Panc1 (cell line): ENCODE measurements at regions not wholly inside any gene's neighbourhood (a gene's known extent, or its start where the extent isn't known, plus 50 kb on each side); places are given as distances from the start of the nearest gene placed in this dataset.

Source experiments
- ATAC-seq: fragments of 200-7000 bp; cut with Tn5 transposase; 2 replicates; pipeline ENCODE4 v1.9.1; 2020; ENCODE audit warnings: mild to moderate bottlenecking, moderate library complexity
- BruUV-seq: library from RNA; stranded (reverse); fragments of 400-500 nt; replicated peaks from 2 replicates; lab custom pipeline; 2021; lab: Mats Ljungman, UMichigan
- CTCF ChIA-PET: fragments of 300-600 bp; sonication (Branson Sonifier 250); formaldehyde crosslinking; loops from one replicate; lab custom pipeline; 2022; ENCODE audit warnings: antibody characterized with exemption; lab: Charles Lee
- POLR2A ChIA-PET: fragments of 300-600 bp; sonication (Branson Sonifier 250); formaldehyde crosslinking; loops from one replicate; lab custom pipeline; 2022; ENCODE audit warnings: antibody characterized with exemption; lab: Charles Lee
- DNase-seq: peaks from one replicate; pipeline ENCODE4 v3.0.0-alpha.2; 2010; ENCODE audit warnings: low read depth, low spot score
- H3K27ac ChIP-seq: 2 replicates; pipeline ENCODE4 v1.5.1; 2011; ENCODE audit warnings: mild to moderate bottlenecking, low read length, inconsistent platforms
- H3K27me3 ChIP-seq: fragments of 200-500 bp; sonication (Bioruptor generic); 2 replicates; pipeline ENCODE4 v1.6.0; 2014; ENCODE audit warnings: low read length, inconsistent platforms; ENCODE audit not compliant: control insufficient read depth, insufficient read depth
- H3K36me3 ChIP-seq: fragments of 200-500 bp; sonication (Bioruptor generic); 2 replicates; pipeline ENCODE4 v1.5.1; 2014; ENCODE audit warnings: inconsistent platforms, mild to moderate bottlenecking, low read length, moderate library complexity; ENCODE audit not compliant: control insufficient read depth, insufficient read depth
- H3K4me1 ChIP-seq: 2 replicates; pipeline ENCODE4 v1.5.1; 2011; ENCODE audit warnings: inconsistent platforms, mild to moderate bottlenecking, low read length, moderate library complexity; ENCODE audit not compliant: control insufficient read depth, insufficient read depth
- H3K4me3 ChIP-seq, 2 experiments: 2 replicates each; pipeline ENCODE4 v1.5.1; 2011 to 2012; ENCODE audit warnings: low read depth in 2 of 2, low read length in 2 of 2, mild to moderate bottlenecking in 2 of 2, inconsistent platforms in 1 of 2, moderate library complexity in 1 of 2
- H3K9me3 ChIP-seq: fragments of 200-500 bp; sonication (Bioruptor generic); 2 replicates; pipeline ENCODE4 v1.5.1; 2014; ENCODE audit warnings: low read depth, mild to moderate bottlenecking, inconsistent platforms, low read length, moderate library complexity; ENCODE audit not compliant: control insufficient read depth, insufficient read depth
- POLR2AphosphoS5 ChIP-seq: IDR thresholded peaks from 2 replicates; pipeline ENCODE4 v1.6.1; 2012; ENCODE audit warnings: mild to moderate bottlenecking, low read depth, low read length, moderate library complexity
- REST ChIP-seq, 2 experiments: IDR thresholded peaks; 2 replicates each; pipeline ENCODE4 v1.6.1; 2011 to 2012; ENCODE audit warnings: low read depth in 2 of 2, control low read depth in 1 of 2, low read length in 1 of 2, mild to moderate bottlenecking in 1 of 2, moderate library complexity in 1 of 2; ENCODE audit not compliant: insufficient read depth in 1 of 2
- SIN3A ChIP-seq: IDR thresholded peaks from 2 replicates; pipeline ENCODE4 v1.6.1; 2012; ENCODE audit warnings: low read depth, mild to moderate bottlenecking, low read length, moderate library complexity, borderline replicate concordance; ENCODE audit not compliant: insufficient read depth
- TCF7L2 ChIP-seq: IDR thresholded peaks from 2 replicates; pipeline ENCODE4 v1.6.1; 2011; ENCODE audit warnings: mild to moderate bottlenecking, low read depth, low read length, inconsistent platforms
- in situ Hi-C: cut with HindIII; loops from 2 replicates; pipeline ENCODE4 v1.10.0; 2016; ENCODE audit warnings: low sequenced_read_pairs, low pct_unique_long_range_greater_than_20kb
- intact Hi-C: fragments of 100-400 bp; cut with micrococcal nuclease; formaldehyde crosslinking; loops from one replicate; pipeline ENCODE4 v1.10.0; 2022; ENCODE audit not compliant: unreplicated experiment
- TF ChIP-seq, protein P1 (sequence below): fragments of 450-650 bp; IDR thresholded peaks from 2 replicates; pipeline ENCODE4 v1.5.1; 2017; ENCODE audit warnings: mild to moderate bottlenecking

- H3K4me3 ChIP-seq, result no peak overlapping the region
- no peak for DNase-seq
- in situ Hi-C loops (no loop called here), intact Hi-C loops (no loop called here)
- no peak overlapping the region for H3K27ac ChIP-seq
- ATAC-seq, result no peak
- H3K27me3 ChIP-seq, result no peaks in the 10 kb centered on the region; the same call in 1 of the 2 replicates
- no TSS peak for BruUV-seq
- no peaks in the 10 kb centered on the region for H3K9me3 ChIP-seq
- TF ChIP-seq REST (IDR thresholded peaks at IDR 0.05; ENCODE audit: insufficient read depth in 1 of 2, low read depth in 2 of 2, low read length in 1 of 2) (no peak), TCF7L2 (no peak)
- H3K4me1 ChIP-seq, result no peaks in the 10 kb centered on the region
- H3K36me3 ChIP-seq, result no peaks in the 10 kb centered on the region
- ChIA-PET CTCF (no interaction called here), POLR2A (interaction anchor here (0.6 kb wide), 1 partner anchor 294 kb away, joined by 3 read pairs; no protein-coding TSS in a partner anchor)
Observed at GRCh38 chr1:29392036-29392435, 155.7 kb downstream of the PTPRU start.

- POLR2A ChIA-PET, result no interaction called here
Observed at GRCh38 chr1:29391362-29391880, 155.1 kb downstream of the PTPRU start.

More at GRCh38 chr1:29391362-29391880, 155.1 kb downstream of the PTPRU start:
- BruUV-seq, result no TSS peak
- no peak overlapping the region for H3K4me3 ChIP-seq
- intact Hi-C loops, result no loop called here
- H3K36me3 ChIP-seq, result no peaks in the 10 kb centered on the region
- CTCF ChIA-PET, result no interaction called here
- ATAC-seq (no peak), DNase-seq (no peak)
- H3K27ac ChIP-seq, result no peak overlapping the region
- in situ Hi-C loops, result no loop called here
- H3K4me1 ChIP-seq, result no peaks in the 10 kb centered on the region
- TF ChIP-seq TCF7L2 (no peak), SIN3A (no peak), POLR2AphosphoS5 (no peak), REST (IDR thresholded peaks at IDR 0.05; ENCODE audit: insufficient read depth in 1 of 2, low read depth in 2 of 2, low read length in 1 of 2) (no peak)
- TF ChIP-seq, protein P1, sequence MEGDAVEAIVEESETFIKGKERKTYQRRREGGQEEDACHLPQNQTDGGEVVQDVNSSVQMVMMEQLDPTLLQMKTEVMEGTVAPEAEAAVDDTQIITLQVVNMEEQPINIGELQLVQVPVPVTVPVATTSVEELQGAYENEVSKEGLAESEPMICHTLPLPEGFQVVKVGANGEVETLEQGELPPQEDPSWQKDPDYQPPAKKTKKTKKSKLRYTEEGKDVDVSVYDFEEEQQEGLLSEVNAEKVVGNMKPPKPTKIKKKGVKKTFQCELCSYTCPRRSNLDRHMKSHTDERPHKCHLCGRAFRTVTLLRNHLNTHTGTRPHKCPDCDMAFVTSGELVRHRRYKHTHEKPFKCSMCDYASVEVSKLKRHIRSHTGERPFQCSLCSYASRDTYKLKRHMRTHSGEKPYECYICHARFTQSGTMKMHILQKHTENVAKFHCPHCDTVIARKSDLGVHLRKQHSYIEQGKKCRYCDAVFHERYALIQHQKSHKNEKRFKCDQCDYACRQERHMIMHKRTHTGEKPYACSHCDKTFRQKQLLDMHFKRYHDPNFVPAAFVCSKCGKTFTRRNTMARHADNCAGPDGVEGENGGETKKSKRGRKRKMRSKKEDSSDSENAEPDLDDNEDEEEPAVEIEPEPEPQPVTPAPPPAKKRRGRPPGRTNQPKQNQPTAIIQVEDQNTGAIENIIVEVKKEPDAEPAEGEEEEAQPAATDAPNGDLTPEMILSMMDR, result no peak
- no peaks in the 10 kb centered on the region; the same call in 1 of the 2 replicates for H3K27me3 ChIP-seq
- no peaks in the 10 kb centered on the region for H3K9me3 ChIP-seq
